ENCODE measurements at regions not wholly inside any gene's neighbourhood (a gene's known extent, or its start where the extent isn't known, plus 50 kb on each side); places are given as distances from the start of the nearest gene placed in this dataset.
"Not testable (repeated sequence)": the region's sequence is repeated elsewhere in the genome, so short reads cannot be mapped to it uniquely, and the experiment has no call there.

DNA sequence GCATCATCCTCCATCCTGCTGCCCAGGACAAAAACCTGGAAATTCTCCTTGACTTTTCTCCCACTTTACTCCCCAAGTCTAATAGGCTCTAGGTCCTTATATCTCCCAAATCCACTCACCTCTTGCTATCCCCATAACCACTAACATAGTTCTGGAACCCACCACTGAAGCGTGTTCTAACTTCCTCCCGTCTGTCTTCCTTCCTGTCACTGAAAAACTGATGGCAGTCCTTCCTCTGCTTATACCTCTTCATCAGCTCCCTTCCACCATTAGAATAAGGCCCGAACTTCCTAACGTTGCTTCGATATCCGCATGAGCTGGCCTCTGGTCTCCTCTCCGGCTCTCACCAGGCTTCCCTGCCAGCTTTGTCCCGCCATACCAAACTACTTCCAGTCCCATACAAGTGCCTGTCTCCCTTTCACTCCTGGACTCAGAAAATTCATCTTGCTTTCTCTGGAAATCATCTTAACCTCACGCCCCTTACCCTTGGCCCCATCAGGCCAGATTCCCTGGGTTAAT, 63.0 kb upstream of the BCL2L14 start:
- Histone ChIP-seq H3K4me2 (peak overlapping the region; percentile 88; the same call in 1 of the 2 replicates), H3K79me2 (ENCODE audit: insufficient read depth, low read depth) (no peaks in the 10 kb centered on the region), H3K27me3 (ENCODE audit: insufficient read depth, low read depth) (no peaks in the 10 kb centered on the region), H3K36me3 (ENCODE audit: insufficient read depth) (no peaks in the 10 kb centered on the region), H3K4me3 (IDR thresholded peaks at IDR 0.05; ENCODE audit: insufficient read depth, low read depth, low read length) (no peak overlapping the region), H3K4me1 (ENCODE audit: low read depth, poor library complexity, severe bottlenecking) (peaks cover 52% of the 10 kb centered on the region), H3K9ac (no peak overlapping the region), H2AFZ (ENCODE audit: low read depth) (no peak overlapping the region), H3K27ac (no peak overlapping the region), H4K20me1 (ENCODE audit: insufficient read depth) (no peaks in the 10 kb centered on the region)
- no peak for TF ChIP-seq CTCF (conservative IDR thresholded peaks at IDR 0.05; ENCODE audit: low read depth, low read length)

DNA sequence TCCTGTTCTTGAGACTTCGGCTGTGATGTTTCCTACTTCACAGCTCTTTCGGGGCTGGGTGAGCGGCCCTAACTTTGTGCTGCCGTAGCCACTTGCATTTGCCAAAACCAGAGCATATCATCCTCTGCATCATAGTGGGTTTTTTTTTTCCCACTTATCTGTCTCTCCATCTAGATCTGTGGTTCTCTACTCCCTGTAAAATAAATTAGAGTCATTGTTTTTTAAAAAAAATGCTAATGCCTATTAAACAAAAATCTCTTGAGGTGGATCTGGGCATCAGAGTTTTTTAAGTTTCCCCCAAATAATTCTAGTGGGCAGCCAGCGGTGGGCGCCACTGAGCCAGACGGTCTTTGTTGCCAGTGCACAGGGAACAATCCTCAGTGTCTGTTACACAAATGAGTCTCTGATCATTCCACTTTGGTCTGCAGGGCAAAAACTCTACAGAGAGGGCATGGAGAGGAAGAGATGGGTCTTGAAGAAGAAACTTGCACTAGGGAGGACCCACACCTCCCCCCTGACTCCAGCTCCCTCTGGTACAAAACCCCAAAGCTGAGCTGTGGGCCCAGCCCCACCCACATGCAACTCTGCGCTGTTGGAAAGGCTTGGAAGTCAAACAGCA, 62.4 kb upstream of the BCL2L14 start:
- Histone ChIP-seq H3K4me2 (peak overlapping the region; percentile 88; the same call in 1 of the 2 replicates), H3K4me3 (IDR thresholded peaks at IDR 0.05; ENCODE audit: insufficient read depth, low read depth, low read length) (no peak overlapping the region), H3K79me2 (ENCODE audit: insufficient read depth, low read depth) (no peaks in the 10 kb centered on the region), H3K27ac (no peak overlapping the region), H3K4me1 (ENCODE audit: low read depth, poor library complexity, severe bottlenecking) (peaks cover 56% of the 10 kb centered on the region), H3K36me3 (ENCODE audit: insufficient read depth) (no peaks in the 10 kb centered on the region), H4K20me1 (ENCODE audit: insufficient read depth) (no peaks in the 10 kb centered on the region), H3K9ac (no peak overlapping the region), H3K27me3 (ENCODE audit: insufficient read depth, low read depth) (no peaks in the 10 kb centered on the region), H2AFZ (ENCODE audit: low read depth) (no peak overlapping the region)
- peak; percentile 69 for TF ChIP-seq CTCF (conservative IDR thresholded peaks at IDR 0.05; ENCODE audit: low read depth, low read length)

- H3K27me3 ChIP-seq (ENCODE audit: insufficient read depth, low read depth) = no peaks in the 10 kb centered on the region
- H3K9ac ChIP-seq = no peak overlapping the region
- no peak for TF ChIP-seq CTCF (conservative IDR thresholded peaks at IDR 0.05; ENCODE audit: low read depth, low read length)
- H3K79me2 ChIP-seq (ENCODE audit: insufficient read depth, low read depth) = no peaks in the 10 kb centered on the region
- H3K27ac ChIP-seq = no peak overlapping the region
- no peak overlapping the region for H2AFZ ChIP-seq (ENCODE audit: low read depth)
- H3K4me2 ChIP-seq = peak overlapping the region; percentile 88
- no peak overlapping the region for H3K4me3 ChIP-seq (IDR thresholded peaks at IDR 0.05; ENCODE audit: insufficient read depth, low read depth, low read length)
- H3K4me1 ChIP-seq (ENCODE audit: low read depth, poor library complexity, severe bottlenecking) = peaks cover 56% of the 10 kb centered on the region
- no peaks in the 10 kb centered on the region for H4K20me1 ChIP-seq (ENCODE audit: insufficient read depth)
- no peaks in the 10 kb centered on the region for H3K36me3 ChIP-seq (ENCODE audit: insufficient read depth)
Measured at GRCh38 chr12:12008931-12009611, 61.7 kb upstream of the BCL2L14 start.

GRCh38 chr12:12009749-12010276, 60.9 kb upstream of the BCL2L14 start:
- not testable (repeated sequence) for H4K20me1 ChIP-seq (ENCODE audit: insufficient read depth); H3K4me3 ChIP-seq (IDR thresholded peaks at IDR 0.05; ENCODE audit: insufficient read depth, low read depth, low read length); H3K36me3 ChIP-seq (ENCODE audit: insufficient read depth); H3K27me3 ChIP-seq (ENCODE audit: insufficient read depth, low read depth); H3K79me2 ChIP-seq (ENCODE audit: insufficient read depth, low read depth)
- Histone ChIP-seq H3K27ac (peak overlapping the region; percentile 40), H3K4me2 (peak overlapping the region; percentile 88), H2AFZ (ENCODE audit: low read depth) (0 out of 2 replicates have a peak overlapping the region, but pooled peaks have one; percentile 45), H3K4me1 (ENCODE audit: low read depth, poor library complexity, severe bottlenecking) (peaks cover 56% of the 10 kb centered on the region), H3K9ac (peak overlapping the region; percentile 37)
